ENCODE measurements at regions not wholly inside any gene's neighbourhood (a gene's known extent, or its start where the extent isn't known, plus 50 kb on each side); places are given as distances from the start of the nearest gene placed in this dataset.

DNA sequence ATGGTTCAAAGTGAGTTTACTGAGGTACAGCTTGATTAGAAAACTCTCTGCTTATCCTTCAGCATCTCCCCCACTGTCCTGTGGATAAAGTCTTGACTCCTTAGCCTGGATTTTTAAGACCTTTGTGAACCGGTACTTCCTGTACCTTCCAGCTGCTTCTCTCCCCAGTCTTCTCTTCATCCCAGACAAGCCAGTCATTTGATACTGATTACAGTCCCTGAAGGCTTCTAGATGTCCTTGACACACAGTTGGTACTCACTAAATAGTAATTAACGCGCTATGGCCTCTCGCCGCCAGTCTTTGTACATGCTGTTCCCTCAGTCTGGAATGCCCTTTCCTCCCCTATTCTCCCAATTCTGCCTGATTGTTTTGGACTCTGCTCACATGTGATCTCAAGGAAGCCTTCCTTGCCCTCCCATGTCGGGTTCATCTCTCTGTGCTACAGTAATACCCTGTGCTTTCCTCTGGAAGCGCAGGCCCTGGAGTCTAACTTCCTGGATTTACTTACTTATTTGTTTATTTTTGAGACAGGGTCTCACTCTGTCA is 50.6 kb upstream of the PTGR2 start:
- H3K4me3 Mint-ChIP-seq: no peak overlapping the region
- H3K27ac Mint-ChIP-seq: no peak overlapping the region

DNA sequence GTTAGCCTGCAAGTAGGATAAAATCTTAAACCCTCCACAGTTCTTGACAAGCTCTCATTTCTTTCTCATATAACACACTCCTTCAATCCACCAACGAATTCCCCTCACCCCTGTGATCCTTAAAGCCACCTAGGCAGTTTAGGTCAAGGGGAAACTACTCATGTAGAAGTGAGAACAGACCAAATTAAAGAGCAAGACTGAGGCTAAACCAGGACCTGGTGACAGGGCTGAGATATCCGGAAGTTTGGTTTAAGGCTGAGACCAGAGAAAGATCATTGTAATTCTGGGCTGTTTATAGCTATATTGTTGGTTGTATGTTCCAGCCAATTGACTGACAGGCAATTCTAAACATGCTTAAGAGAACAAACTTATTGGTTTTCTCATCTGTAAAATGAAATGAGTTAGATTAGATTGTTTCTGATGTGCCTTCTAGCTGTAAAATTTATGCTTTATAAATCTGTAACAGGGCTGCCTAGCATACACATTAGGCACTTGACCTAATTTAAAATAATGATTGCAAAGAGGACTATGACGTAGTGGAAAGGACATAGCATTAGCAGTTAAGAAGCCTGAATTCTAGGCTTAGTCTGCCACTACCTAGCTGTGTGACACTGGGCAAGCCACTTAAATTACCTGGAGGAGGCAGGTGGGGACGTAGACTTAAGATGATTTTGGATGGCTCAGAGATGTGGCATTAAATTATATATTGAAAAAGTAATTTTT is 53.9 kb upstream of the PTGR2 start:
- H3K27me3 Mint-ChIP-seq: no peaks in the 10 kb centered on the region
- no peaks in the 10 kb centered on the region for H3K36me3 Mint-ChIP-seq
- ATAC-seq (ENCODE audit: low read depth) (no peak), DNase-seq (ENCODE audit: low spot score in 2 of 2) (no peak)
- H3K27ac Mint-ChIP-seq: no peak overlapping the region
- H3K9me3 Mint-ChIP-seq: no peaks in the 10 kb centered on the region
- H3K4me1 Mint-ChIP-seq: peaks cover 4% of the 10 kb centered on the region
- H3K4me3 Mint-ChIP-seq: no peak overlapping the region

More for the DNA sequence above, 50.6 kb upstream of the PTGR2 start:
- Mint-ChIP-seq H3K36me3 (no peaks in the 10 kb centered on the region), H3K27me3 (no peaks in the 10 kb centered on the region), H3K9me3 (no peaks in the 10 kb centered on the region), H3K4me1 (peaks cover 4% of the 10 kb centered on the region)
- ATAC-seq (ENCODE audit: low read depth) (no peak), DNase-seq (ENCODE audit: low spot score in 2 of 2) (no peak)

DNA sequence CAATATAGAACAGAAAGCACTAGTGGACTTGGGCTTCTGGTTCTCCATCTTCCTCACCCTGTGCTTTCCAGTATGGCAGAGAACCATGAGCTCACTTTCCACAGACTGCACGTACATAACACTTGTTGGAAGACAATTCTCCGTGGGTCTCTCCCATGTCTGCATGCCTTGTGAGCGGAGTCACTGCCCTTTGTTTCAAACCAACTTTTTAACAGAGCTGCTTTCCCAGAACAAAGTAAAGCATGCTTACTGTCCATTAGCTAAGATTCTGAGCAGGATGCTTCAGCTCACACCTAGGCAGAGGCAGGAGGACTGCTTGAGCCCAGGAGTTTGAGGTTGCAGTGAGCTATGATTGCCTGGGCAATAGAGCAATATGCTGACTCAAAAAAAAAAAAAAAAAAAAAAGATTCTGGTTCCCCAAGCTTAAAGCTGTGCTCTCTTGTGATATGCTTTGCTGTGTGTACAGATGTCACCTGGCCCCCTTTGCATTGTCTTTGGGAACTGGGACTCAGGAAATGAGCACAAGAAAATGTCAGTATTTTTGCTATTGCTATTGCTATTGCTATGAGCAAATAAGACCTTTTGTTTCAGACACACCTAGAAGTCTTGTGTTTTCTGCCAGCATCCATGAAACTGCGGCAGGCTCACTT is 54.6 kb upstream of the PTGR2 start:
- Mint-ChIP-seq H3K36me3 (no peaks in the 10 kb centered on the region), H3K27ac (no peak overlapping the region), H3K4me3 (no peak overlapping the region), H3K27me3 (no peaks in the 10 kb centered on the region), H3K9me3 (no peaks in the 10 kb centered on the region), H3K4me1 (no peaks in the 10 kb centered on the region)
- ATAC-seq (ENCODE audit: low read depth): no peak
- no peak for DNase-seq (ENCODE audit: low spot score in 2 of 2)

GRCh38 chr14:73796415-73796814 is 55.2 kb upstream of the PTGR2 start:
- Mint-ChIP-seq H3K9me3 (no peaks in the 10 kb centered on the region), H3K36me3 (no peaks in the 10 kb centered on the region), H3K27ac (no peak overlapping the region), H3K4me3 (no peak overlapping the region), H3K4me1 (no peaks in the 10 kb centered on the region), H3K27me3 (no peaks in the 10 kb centered on the region)
- ATAC-seq (ENCODE audit: low read depth) (no peak), DNase-seq (ENCODE audit: low spot score in 2 of 2) (no peak)

DNA sequence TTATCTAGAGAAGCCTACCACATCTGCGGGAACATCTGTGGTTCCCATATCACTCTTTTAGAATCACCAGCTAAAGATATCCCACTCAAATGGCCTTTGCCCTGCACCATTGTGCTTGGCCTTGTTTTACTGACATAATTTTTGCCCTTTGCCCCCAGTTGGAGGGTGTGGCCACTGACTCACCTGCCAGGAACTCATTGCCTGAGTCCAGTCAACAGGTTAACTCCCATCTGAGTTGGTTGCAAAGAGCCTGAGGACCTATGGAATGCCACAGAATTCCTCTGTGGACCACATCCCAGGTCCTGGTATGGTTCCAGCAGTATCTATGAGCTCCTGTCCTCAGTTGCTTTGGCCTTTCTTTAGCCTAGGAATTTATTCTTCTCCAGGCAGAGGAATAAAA is 55.7 kb upstream of the PTGR2 start:
- Mint-ChIP-seq H3K27ac (no peak overlapping the region), H3K4me1 (peaks cover 2% of the 10 kb centered on the region), H3K9me3 (no peaks in the 10 kb centered on the region), H3K27me3 (no peaks in the 10 kb centered on the region), H3K4me3 (no peak overlapping the region), H3K36me3 (no peaks in the 10 kb centered on the region)
- ATAC-seq (ENCODE audit: low read depth) (no peak), DNase-seq (ENCODE audit: low spot score in 2 of 2) (no peak)

DNA sequence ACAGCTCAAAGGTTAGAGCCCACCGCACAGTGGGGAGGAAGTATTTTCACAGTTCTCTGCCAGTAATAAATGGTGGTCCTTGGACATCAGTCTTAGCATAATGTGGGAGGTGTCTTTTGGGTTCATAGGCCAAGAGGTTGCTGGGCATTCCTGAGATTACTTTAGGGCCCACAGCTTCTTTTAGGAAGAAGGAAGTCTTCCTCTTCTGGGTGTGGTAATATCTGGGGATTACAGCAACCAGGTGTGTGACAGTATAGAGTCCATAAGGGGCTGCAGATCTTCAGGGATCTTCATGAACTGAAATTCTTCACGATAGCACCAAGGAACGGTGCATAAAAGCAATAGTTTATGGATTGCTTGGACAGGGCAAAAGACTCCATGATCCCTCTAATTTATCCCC is 56.2 kb upstream of the PTGR2 start:
- H3K9me3 Mint-ChIP-seq: no peaks in the 10 kb centered on the region
- H3K4me1 Mint-ChIP-seq: peaks cover 2% of the 10 kb centered on the region
- H3K27me3 Mint-ChIP-seq: no peaks in the 10 kb centered on the region
- H3K36me3 Mint-ChIP-seq: no peaks in the 10 kb centered on the region
- no peak for DNase-seq (ENCODE audit: low spot score in 2 of 2)
- no peak overlapping the region for H3K4me3 Mint-ChIP-seq
- ATAC-seq (ENCODE audit: low read depth): no peak
- no peak overlapping the region for H3K27ac Mint-ChIP-seq

DNA sequence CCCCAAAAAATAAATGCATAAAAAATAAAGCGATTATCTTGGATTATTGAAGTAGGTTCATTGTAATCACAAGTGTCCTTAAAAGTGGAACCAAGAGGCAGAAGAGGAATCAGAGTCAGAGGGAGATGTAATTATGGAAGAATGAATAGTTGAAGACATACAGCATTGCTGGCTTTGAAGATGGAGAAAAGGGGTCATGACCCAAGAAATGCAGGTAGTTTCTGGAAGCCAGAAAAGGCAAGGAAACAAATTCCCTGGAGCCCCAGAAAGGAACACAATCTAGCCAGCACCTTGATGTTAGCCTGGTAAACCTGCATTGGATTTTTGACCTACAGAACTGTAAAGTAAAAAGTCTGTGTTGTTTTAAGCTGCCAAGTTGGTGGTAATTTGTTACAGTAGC is 57.5 kb upstream of the PTGR2 start:
- Mint-ChIP-seq H3K27me3 (no peaks in the 10 kb centered on the region), H3K36me3 (no peaks in the 10 kb centered on the region), H3K27ac (no peak overlapping the region), H3K4me3 (no peak overlapping the region), H3K4me1 (peaks cover 2% of the 10 kb centered on the region), H3K9me3 (no peaks in the 10 kb centered on the region)
- no peak for ATAC-seq (ENCODE audit: low read depth)
- DNase-seq (ENCODE audit: low spot score in 2 of 2): no peak

- Mint-ChIP-seq H3K27me3 (no peaks in the 10 kb centered on the region), H3K36me3 (no peaks in the 10 kb centered on the region), H3K27ac (no peak overlapping the region), H3K4me1 (peaks cover 10% of the 10 kb centered on the region), H3K9me3 (no peaks in the 10 kb centered on the region), H3K4me3 (no peak overlapping the region)
- no peak for ATAC-seq (ENCODE audit: low read depth)
- DNase-seq (ENCODE audit: low spot score in 2 of 2): no peak
These were observed 59.1 kb upstream of the PTGR2 start for GRCh38 chr14:73792481-73792880.

DNA sequence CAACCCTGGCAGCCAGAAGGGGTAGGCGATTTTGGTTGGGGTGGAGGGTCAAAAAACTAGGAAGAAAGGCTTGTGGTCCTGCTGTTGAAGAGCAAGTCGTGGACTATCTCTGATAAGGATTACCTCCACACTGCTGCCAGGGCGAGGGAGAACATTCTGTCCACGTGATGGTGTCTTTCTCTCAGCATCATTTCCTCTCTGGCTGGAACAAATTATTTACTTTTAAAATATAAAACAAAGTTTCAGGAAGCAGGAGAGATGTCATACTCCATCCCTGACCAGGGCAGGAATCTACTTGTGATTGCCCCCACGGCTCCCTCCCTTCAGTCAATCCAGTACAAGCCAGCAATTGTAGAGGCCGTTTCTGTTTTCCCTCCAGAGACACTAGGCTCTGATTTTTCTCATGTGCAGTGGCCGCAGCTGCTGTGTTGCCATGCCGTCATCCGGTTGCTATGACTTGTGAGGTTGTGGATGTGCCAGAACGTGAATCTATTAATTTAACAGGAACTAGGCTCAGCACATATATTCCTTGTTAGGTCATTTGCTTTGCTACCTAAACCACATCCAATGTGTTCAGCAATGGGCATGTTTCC is 61.5 kb upstream of the PTGR2 start:
- H3K36me3 Mint-ChIP-seq: no peaks in the 10 kb centered on the region
- no peak for ATAC-seq (ENCODE audit: low read depth)
- H3K27ac Mint-ChIP-seq: no peak overlapping the region
- peaks cover 19% of the 10 kb centered on the region for H3K4me1 Mint-ChIP-seq
- H3K4me3 Mint-ChIP-seq: no peak overlapping the region
- no peak for DNase-seq (ENCODE audit: low spot score in 2 of 2)
- H3K27me3 Mint-ChIP-seq: no peaks in the 10 kb centered on the region
- no peaks in the 10 kb centered on the region for H3K9me3 Mint-ChIP-seq

- Mint-ChIP-seq H3K4me1 (peaks cover 31% of the 10 kb centered on the region), H3K27ac (peak overlapping the region; percentile 96), H3K36me3 (no peaks in the 10 kb centered on the region), H3K9me3 (no peaks in the 10 kb centered on the region), H3K4me3 (no peak overlapping the region), H3K27me3 (no peaks in the 10 kb centered on the region)
- ATAC-seq (ENCODE audit: low read depth): no peak
- no peak for DNase-seq (ENCODE audit: low spot score in 2 of 2)
These were observed 62.7 kb upstream of the PTGR2 start for GRCh38 chr14:73788701-73789551.

- DNase-seq (ENCODE audit: low spot score in 2 of 2) (no peak), ATAC-seq (ENCODE audit: low read depth) (no peak)
- Mint-ChIP-seq H3K4me3 (peak overlapping the region; percentile 94), H3K36me3 (no peaks in the 10 kb centered on the region), H3K27ac (peak overlapping the region; percentile 96), H3K4me1 (peaks cover 34% of the 10 kb centered on the region), H3K27me3 (no peaks in the 10 kb centered on the region), H3K9me3 (no peaks in the 10 kb centered on the region)
These were observed 63.4 kb upstream of the PTGR2 start for GRCh38 chr14:73788317-73788598.

DNA sequence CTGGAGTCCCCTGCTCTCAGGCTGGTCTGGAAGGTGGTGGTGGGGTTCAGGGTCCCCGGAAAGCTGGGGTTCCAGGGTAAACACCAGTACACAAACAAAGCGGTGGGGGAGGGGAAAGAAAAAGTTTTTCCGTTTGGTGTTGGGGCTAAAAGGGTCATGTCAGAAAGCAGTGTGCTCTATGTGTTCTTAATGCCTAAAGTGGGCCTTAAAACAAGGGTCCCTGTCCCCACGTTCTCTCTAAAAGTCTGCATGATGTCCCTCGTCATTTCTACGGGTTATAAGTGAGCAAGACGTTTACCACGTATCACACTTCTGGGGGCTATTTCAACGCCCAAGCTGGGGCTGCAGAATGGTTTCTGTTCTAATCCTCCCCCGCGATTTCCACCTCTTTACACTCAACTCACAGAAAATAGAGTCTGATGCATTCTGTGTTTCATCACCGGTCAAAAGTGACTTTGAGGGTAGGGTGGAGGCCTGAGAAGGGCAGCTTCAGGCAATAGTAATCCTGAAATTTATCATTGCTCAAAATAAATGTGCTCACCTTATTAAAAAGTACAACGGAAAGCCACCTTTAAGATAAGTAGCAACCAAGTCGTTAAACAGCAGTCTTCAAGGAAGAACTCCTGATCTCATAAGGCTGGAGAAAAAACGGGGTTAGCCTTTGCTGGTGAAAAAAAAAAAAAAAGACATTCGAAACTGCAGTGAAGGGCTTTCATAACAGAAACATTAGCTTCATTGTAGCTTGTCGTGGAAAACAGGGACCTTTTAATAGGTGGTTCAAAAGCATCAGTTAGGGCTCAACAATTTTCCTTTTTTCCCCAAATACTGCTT is 63.9 kb upstream of the PTGR2 start:
- peak overlapping the region; percentile 96 for H3K27ac Mint-ChIP-seq

DNA sequence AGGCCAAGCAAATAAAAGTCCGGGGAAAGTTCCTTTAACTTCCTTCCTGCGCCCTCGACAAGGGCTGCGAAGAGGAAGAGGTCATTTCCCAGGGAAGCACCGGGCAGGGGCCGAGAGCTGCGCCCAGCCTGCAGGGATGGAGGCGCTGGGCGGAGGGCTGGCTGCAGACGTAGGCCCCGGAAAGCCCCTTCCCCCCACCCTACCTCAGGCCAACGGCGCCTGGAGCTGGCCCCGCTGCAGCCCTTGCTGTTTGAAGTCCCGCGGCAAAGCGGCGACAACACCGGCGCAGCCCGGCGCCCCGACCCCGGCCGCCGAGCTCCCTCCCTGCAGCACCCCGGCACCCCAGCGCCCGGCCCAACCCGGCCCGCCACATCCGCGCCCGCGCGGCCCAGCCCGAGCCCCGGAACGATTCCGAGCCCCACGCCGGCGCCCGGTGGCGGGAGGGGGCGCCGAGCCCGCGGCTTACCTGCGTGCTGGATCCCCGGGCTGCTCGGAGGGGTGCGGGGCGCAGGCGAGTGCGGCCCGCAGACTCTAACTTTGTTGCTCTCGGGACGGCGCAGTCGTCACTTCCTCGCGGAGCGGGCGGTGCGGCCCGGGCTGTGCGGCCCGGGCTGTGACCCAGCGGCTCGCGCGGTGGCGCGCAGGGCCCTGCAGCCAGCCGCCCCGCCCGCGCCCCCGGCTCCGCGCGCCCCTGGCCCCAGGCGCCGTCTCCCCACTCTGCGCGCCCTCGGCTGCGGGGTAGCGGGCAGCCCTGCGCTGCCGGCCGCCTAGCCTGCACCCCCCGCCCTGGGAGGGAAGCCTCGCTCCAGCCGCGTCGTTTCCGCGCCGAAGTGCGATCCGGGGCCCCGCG is 64.8 kb upstream of the PTGR2 start:
- Mint-ChIP-seq H3K27me3 (no peaks in the 10 kb centered on the region), H3K36me3 (no peaks in the 10 kb centered on the region), H3K9me3 (no peaks in the 10 kb centered on the region), H3K4me1 (peaks cover 37% of the 10 kb centered on the region), H3K27ac (peak overlapping the region; percentile 96), H3K4me3 (peak overlapping the region; percentile 94)
- DNase-seq (ENCODE audit: low spot score in 2 of 2): peak; percentile 55 to 69
- peak; percentile 72 for ATAC-seq (ENCODE audit: low read depth)

More for the DNA sequence above, 63.9 kb upstream of the PTGR2 start:
- peak overlapping the region; percentile 94 for H3K4me3 Mint-ChIP-seq
- H3K4me1 Mint-ChIP-seq: peaks cover 37% of the 10 kb centered on the region
- ATAC-seq (ENCODE audit: low read depth) (no peak), DNase-seq (ENCODE audit: low spot score in 2 of 2) (no peak)
- H3K36me3 Mint-ChIP-seq: no peaks in the 10 kb centered on the region
- no peaks in the 10 kb centered on the region for H3K27me3 Mint-ChIP-seq
- H3K9me3 Mint-ChIP-seq: no peaks in the 10 kb centered on the region

Measured in memory B cell (primary cell).